ENCODE measurements at regions not wholly inside any gene's neighbourhood (a gene's known extent, or its start where the extent isn't known, plus 50 kb on each side); places are given as distances from the start of the nearest gene placed in this dataset.
"Not testable (repeated sequence)": the region's sequence is repeated elsewhere in the genome, so short reads cannot be mapped to it uniquely, and the experiment has no call there.

- peak; percentile 69 for DNase-seq (ENCODE audit: low spot score)
Measured at GRCh38 chr7:66502230-66503035, 126.2 kb upstream of the KCTD7 start.

DNA sequence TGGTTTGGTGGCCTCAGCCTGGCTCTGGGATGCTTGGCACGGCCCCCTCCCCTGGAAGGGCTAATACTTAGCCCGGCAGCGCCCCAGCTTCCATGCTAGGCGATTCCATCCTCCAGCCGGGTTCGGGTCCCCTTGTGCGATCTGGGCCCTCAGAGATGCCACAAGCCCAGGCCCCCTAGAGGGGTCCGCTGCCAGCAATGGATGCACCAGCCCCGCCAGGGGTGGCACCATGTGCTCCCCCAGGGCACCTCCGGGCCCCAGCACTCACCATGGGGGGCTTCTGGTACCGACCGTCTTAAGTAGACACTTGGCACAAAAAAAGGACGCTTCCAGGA, 125.7 kb upstream of the KCTD7 start:
- DNase-seq (ENCODE audit: low spot score) = peak; percentile 87

GRCh38 chr7:66503551-66504031, 125.1 kb upstream of the KCTD7 start:
- DNase-seq (ENCODE audit: low spot score) = peak; percentile 82

- DNase-seq (ENCODE audit: low spot score) = no peak
Measured at GRCh38 chr7:66504131-66504530, 124.5 kb upstream of the KCTD7 start.

DNA sequence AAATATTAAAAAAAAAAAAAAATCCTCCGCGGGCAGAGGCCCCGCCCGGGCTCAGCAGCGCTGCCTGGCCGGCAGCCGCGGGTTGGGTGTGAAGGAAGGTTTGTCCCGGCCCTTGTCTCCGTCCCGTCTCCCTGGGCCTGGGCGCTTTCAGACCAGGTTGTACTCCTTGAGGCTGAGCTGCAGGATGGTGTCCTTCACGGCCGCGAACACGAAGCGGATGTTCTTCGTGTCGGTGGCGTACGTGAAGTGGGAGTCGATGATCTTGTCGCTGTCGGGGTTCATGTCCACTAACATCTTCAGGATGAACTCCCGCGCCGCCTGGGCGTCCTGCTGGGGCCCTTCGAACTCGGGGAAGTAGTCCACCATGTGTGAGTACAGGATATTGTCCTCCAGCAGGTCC, 123.7 kb upstream of the KCTD7 start:
- no peak for DNase-seq (ENCODE audit: low spot score)

- DNase-seq (ENCODE audit: low spot score) = no peak
Measured at GRCh38 chr7:66505531-66506451, 122.9 kb upstream of the KCTD7 start.

DNA sequence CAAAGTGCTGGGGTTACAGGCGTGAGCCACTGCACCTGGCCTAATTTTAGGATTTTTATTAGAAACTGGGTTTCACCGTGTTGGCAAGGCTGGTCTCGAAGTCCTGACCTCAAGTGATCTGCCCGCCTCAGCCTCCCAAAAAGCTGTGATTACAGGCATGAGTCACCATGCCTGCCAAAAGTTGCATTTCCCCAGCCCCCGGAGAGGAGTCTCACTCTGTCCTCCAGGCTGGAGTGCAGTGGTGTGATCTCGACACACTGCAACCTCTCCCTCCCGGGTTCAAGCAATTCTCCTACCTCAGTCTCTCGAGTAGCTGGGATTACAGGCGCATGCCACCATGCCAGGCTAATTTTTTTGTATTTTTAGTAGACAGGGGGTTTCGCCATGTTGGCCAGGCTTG, 122.0 kb upstream of the KCTD7 start:
- DNase-seq (ENCODE audit: low spot score) = not testable (repeated sequence)

- no peak for DNase-seq (ENCODE audit: low spot score)
Measured at GRCh38 chr7:66507764-66508296, 120.9 kb upstream of the KCTD7 start.

DNA sequence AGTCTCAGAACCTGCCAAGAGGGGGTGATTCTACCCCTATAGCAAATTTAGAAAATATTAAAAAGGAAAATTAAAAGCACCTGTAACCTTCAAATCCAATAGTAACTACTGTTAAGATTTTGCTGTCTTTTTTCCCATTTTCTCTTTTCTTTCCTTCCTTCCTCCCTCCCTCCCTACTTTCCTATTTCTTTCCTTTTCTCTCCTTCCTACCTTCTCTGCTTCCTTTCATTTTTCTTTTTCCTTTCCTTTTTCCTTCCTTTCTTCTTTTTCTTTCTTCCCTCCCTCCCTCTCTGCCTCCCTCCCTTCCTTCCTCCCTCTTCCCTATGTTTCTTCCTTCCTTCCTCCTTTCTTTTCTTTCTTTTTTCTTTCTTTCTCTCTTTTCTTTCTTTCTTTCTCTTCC, 120.2 kb upstream of the KCTD7 start:
- no peak for DNase-seq (ENCODE audit: low spot score)

GRCh38 chr7:66514050-66514449, 114.6 kb upstream of the KCTD7 start:
- DNase-seq (ENCODE audit: low spot score) = no peak

DNA sequence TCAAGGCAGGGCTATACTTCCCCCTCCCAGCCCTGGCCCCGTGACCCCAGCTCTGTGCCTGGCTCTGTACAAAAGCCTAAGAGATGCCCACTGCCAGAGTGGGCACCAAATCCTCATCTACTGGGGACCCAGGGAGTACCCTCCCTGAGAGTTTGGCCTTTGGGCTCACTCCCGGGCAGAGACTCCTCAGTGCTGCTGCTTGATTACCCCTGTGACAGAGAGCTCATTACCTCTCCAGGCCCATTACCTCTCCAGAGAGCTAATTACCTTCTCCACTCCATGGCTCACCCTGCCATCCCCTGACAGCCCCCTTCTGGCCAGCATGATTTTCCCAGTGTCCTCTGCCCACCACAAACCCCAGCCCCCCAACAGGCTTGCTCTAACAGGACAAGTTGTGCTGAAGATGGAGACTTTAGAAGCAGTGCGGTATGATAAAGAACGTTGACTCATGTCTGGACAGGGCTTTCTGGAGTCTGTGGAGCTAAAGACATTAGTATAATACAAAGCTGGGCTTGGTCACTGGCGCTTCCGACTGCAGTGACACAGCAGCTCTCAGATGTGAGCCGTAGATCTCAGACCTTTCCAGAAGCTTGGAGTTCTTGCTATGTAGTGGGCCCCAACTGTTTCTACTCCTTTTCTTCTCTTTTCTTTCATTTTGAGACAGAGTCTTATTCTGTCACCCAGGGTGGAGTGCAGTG, 111.3 kb upstream of the KCTD7 start:
- DNase-seq (ENCODE audit: low spot score) = no peak

- DNase-seq (ENCODE audit: low spot score) = no peak
Measured at GRCh38 chr7:66518151-66518691, 110.5 kb upstream of the KCTD7 start.

DNA sequence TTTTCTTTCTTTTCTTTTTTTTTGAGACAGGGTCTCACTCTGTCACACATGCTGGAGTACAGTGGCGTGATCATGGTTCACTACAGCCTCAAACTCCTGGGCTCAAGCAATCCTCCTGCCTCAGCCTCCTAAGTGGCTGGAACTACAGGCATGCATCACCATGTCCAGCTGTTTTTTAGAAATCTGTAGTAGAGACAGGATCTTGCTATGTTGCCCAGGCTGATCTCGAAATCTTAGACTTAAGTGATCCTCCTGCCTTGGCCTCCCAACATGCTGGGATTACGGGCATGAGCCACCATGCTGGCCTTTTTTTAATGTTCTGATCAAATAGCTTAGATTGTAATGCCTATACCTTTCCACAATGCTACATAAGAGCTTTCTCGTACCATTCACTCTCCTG, 107.0 kb upstream of the KCTD7 start:
- no peak for DNase-seq (ENCODE audit: low spot score)

GRCh38 chr7:66522518-66522917, 106.2 kb upstream of the KCTD7 start:
- DNase-seq (ENCODE audit: low spot score) = no peak

GRCh38 chr7:66523409-66523808, 105.3 kb upstream of the KCTD7 start:
- DNase-seq (ENCODE audit: low spot score) = no peak

DNA sequence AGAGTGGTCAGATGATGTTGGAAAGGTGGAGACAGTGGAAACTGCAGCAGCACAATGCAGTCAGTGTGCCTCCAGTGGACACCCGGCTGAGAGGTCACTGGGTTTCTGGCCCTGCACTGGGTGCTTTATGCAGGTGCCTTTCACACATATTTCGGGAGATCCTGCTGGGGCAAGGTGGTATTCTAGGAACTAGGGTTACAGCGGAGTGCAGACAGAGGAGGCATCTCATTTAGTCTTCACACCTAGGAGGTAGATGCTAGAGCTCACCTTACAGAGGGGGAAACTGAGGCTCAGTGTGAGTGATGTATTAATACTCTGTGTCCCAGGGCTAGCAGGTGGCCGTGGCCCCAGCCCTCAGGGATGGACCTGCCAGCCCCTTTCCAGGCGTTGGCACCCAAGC, 103.9 kb upstream of the KCTD7 start:
- no peak for DNase-seq (ENCODE audit: low spot score)

DNA sequence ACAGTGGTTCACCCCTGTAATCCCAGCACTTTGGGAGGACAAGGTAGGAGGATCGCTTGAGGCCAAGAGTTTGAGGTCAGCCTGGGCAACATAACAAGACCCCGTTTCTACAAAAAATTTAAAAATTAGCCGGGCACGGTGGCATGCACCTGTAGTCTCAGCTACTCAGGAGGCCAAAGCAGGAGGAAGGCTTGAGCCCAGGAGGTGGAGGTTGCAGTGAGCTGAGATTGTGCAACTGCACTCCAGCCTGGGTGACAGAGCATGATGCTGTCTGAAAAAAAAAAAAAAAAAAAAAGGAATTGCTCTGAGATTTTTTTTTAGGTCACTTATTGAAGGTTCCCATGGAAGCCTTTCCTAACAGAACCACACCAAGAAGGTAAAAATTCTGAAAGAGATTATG, 101.9 kb upstream of the KCTD7 start:
- not testable (repeated sequence) for DNase-seq (ENCODE audit: low spot score)

DNA sequence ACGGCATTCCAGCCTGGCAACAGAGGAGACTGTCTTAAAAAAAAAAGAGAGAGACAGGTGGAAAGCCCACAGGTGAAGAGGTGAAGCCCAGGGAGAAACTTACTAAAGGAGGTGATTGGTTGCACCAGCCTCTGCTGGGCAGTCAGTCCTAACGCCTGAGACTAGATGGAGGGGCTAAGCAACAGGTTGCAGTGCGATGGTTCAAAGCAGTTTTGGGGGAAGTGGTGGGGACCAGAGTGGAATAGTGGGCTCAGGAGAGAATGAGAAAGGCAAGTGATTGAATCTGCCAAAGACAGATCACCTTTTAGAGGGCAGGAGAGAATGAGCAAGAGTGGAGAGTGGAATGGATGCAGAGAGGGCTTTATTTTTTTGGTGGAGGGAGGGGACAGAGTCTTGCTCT, 100.0 kb upstream of the KCTD7 start:
- DNase-seq (ENCODE audit: low spot score) = no peak

GRCh38 chr7:66529883-66530610, 98.6 kb upstream of the KCTD7 start:
- no peak for DNase-seq (ENCODE audit: low spot score)

Measured in mesenteric fat pad (tissue), 1 donor.